GM23338 (cell line): ENCODE measurements at regions not wholly inside any gene's neighbourhood (a gene's known extent, or its start where the extent isn't known, plus 50 kb on each side); places are given as distances from the start of the nearest gene placed in this dataset.

ENCODE experiments used
- ATAC-seq: fragments of 200-7000 bp; cut with Tn5 transposase; 3 replicates; pipeline ENCODE4 v1.9.1; 2020
- DNase-seq: peaks from one replicate; pipeline ENCODE4 v3.0.0-alpha.2; 2015; ENCODE audit warnings: low spot score
- H2AFZ ChIP-seq: fragments of 200-600 bp; sonication (generic); 2 replicates; pipeline ENCODE4 v1.8.0; 2016; ENCODE audit warnings: antibody characterized with exemption, mild to moderate bottlenecking, moderate library complexity
- H3F3A ChIP-seq: fragments of 200-600 bp; sonication (generic); replicated peaks from 2 replicates; pipeline ENCODE4 v1.8.0; 2017; ENCODE audit warnings: antibody characterized with exemption, mixed run types, low read depth
- H3K27ac ChIP-seq: fragments of 200-600 bp; sonication (generic); 2 replicates; pipeline ENCODE4 v1.6.1; 2016; ENCODE audit warnings: low read depth
- H3K27me3 ChIP-seq: fragments of 200-600 bp; sonication (generic); 2 replicates; pipeline ENCODE4 v1.8.0; 2016; ENCODE audit warnings: mild to moderate bottlenecking, mixed run types, moderate library complexity; ENCODE audit not compliant: insufficient read depth
- H3K36me3 ChIP-seq: fragments of 200-600 bp; sonication (generic); 2 replicates; pipeline ENCODE4 v1.8.0; 2016; ENCODE audit warnings: mild to moderate bottlenecking; ENCODE audit not compliant: insufficient read depth
- H3K4me1 ChIP-seq: fragments of 200-600 bp; sonication (generic); 2 replicates; pipeline ENCODE4 v1.8.0; 2016; ENCODE audit warnings: mild to moderate bottlenecking, moderate library complexity; ENCODE audit not compliant: insufficient read depth
- H3K4me2 ChIP-seq: fragments of 200-600 bp; sonication (generic); 2 replicates; pipeline ENCODE4 v1.7.1; 2017; ENCODE audit warnings: mixed run types
- H3K4me3 ChIP-seq: fragments of 200-600 bp; sonication (generic); 2 replicates; pipeline ENCODE4 v1.6.1; 2016; ENCODE audit warnings: mixed run types
- H3K79me2 ChIP-seq: fragments of 200-600 bp; sonication (generic); replicated peaks from 2 replicates; pipeline ENCODE4 v1.8.0; 2017; ENCODE audit warnings: mild to moderate bottlenecking; ENCODE audit not compliant: insufficient read depth
- H3K9me2 ChIP-seq: fragments of 200-600 bp; sonication (generic); 2 replicates; pipeline ENCODE4 v1.8.0; 2017; ENCODE audit not compliant: insufficient read depth
- H4K20me1 ChIP-seq: fragments of 200-600 bp; sonication (generic); replicated peaks from 2 replicates; pipeline ENCODE4 v1.8.0; 2017; ENCODE audit warnings: mild to moderate bottlenecking; ENCODE audit not compliant: insufficient read depth
- H3K27ac Mint-ChIP-seq: 2 replicates; pipeline ENCODE4 v1.8.0; 2020; ENCODE audit warnings: inconsistent platforms, mild to moderate bottlenecking, moderate library complexity, mixed read lengths
- H3K27me3 Mint-ChIP-seq: 3 replicates; pipeline ENCODE4 v1.8.0; 2022; ENCODE audit warnings: low read depth, mild to moderate bottlenecking, moderate library complexity, mixed read lengths, inconsistent platforms; ENCODE audit not compliant: insufficient read depth, poor library complexity
- H3K36me3 Mint-ChIP-seq: 3 replicates; pipeline ENCODE4 v1.8.0; 2021; ENCODE audit warnings: low read depth, mild to moderate bottlenecking, inconsistent platforms, moderate library complexity, mixed read lengths
- H3K4me1 Mint-ChIP-seq: 3 replicates; pipeline ENCODE4 v1.8.0; 2020; ENCODE audit warnings: mild to moderate bottlenecking, inconsistent platforms, mixed read lengths
- H3K4me3 Mint-ChIP-seq: 3 replicates; pipeline ENCODE4 v1.8.0; 2021; ENCODE audit warnings: moderate library complexity, mild to moderate bottlenecking, inconsistent platforms, mixed read lengths
- H3K9me3 Mint-ChIP-seq: 3 replicates; pipeline ENCODE4 v1.8.0; 2020; ENCODE audit warnings: moderate library complexity, mild to moderate bottlenecking, inconsistent platforms, mixed read lengths
- CREB1 ChIP-seq: fragments of 250-450 bp; sonication (Bioruptor Pico); IDR thresholded peaks from 2 replicates; pipeline ENCODE4 v1.5.0; 2020; ENCODE audit warnings: low read depth, mild to moderate bottlenecking, moderate library complexity
- EZH2 ChIP-seq: fragments of 200-600 bp; sonication (generic); IDR thresholded peaks from one replicate; pipeline ENCODE4 v1.8.0; 2017; ENCODE audit warnings: antibody characterized with exemption, mild to moderate bottlenecking, low read depth; ENCODE audit not compliant: unreplicated experiment
- EZH2phosphoT487 ChIP-seq: fragments of 200-600 bp; sonication (generic); IDR thresholded peaks from one replicate; pipeline ENCODE4 v1.8.1; 2018; ENCODE audit warnings: antibody characterized with exemption; ENCODE audit not compliant: unreplicated experiment
- JUNB ChIP-seq: IDR thresholded peaks from one replicate; pipeline ENCODE4 v1.6.1; 2016; ENCODE audit warnings: antibody characterized with exemption; ENCODE audit not compliant: unreplicated experiment
- NANOG ChIP-seq: IDR thresholded peaks from 2 replicates; pipeline ENCODE4 v1.6.1; 2016; ENCODE audit warnings: antibody characterized with exemption, borderline replicate concordance
- POLR2AphosphoS5 ChIP-seq: IDR thresholded peaks from 2 replicates; pipeline ENCODE4 v1.6.1; 2016; ENCODE audit warnings: antibody characterized with exemption, low read depth
- REST ChIP-seq: IDR thresholded peaks from one replicate; pipeline ENCODE4 v1.6.1; 2018; ENCODE audit warnings: antibody characterized with exemption; ENCODE audit not compliant: unreplicated experiment
- STAT1 ChIP-seq: IDR thresholded peaks from one replicate; pipeline ENCODE4 v1.6.1; 2016; ENCODE audit warnings: antibody characterized with exemption; ENCODE audit not compliant: unreplicated experiment
- ZNF114 ChIP-seq: fragments of 250-450 bp; sonication (Bioruptor Pico); IDR thresholded peaks from 2 replicates; pipeline ENCODE4 v1.5.0; 2020; ENCODE audit warnings: mild to moderate bottlenecking, moderate library complexity
- ZNF331 ChIP-seq: fragments of 250-450 bp; sonication (Bioruptor Pico); IDR thresholded peaks from 2 replicates; pipeline ENCODE4 v1.5.0; 2020; ENCODE audit warnings: low read depth, mild to moderate bottlenecking, moderate library complexity
- TF ChIP-seq, protein P1 (sequence below), 2 experiments: fragments of 200-600 bp in 1 of 2; sonication (generic) in 1 of 2; conservative IDR thresholded peaks; 2 replicates each; pipeline versions ENCODE4 v1.5.1 to v1.6.1; 2016 to 2017; ENCODE audit warnings: antibody characterized with exemption in 2 of 2, low read depth in 2 of 2, mild to moderate bottlenecking in 2 of 2, moderate library complexity in 1 of 2
- TF ChIP-seq, protein P2 (sequence below): IDR thresholded peaks from 2 replicates; pipeline ENCODE4 v1.6.1; 2016; ENCODE audit warnings: antibody characterized with exemption
- TF ChIP-seq, protein P3 (sequence below): fragments of 250-450 bp; sonication (Bioruptor Pico); IDR thresholded peaks from 2 replicates; pipeline ENCODE4 v1.5.0; 2020; ENCODE audit warnings: mild to moderate bottlenecking, moderate library complexity

DNA sequence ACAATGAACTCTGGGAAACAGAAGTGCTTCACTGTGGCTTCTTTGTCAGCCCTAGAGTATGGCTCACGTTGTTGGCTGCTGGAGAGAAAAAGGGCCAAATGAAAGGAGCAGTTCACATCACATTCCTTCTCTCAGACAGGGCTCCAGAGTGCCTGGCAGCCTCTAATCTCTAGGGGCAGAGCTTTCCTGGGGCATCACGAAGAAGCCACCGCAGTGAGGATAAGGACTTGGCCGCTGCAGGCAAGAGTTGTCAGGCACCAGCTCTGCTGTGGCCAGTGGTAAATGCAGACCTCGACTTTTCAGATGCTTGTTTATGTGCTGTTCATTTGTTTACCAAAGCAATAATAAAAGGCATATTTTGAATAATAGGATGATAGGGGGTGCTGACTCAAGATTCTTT is 227.2 kb downstream of the ICE1 start:
- H4K20me1 ChIP-seq, result no peaks in the 10 kb centered on the region
- peaks cover 1% of the 10 kb centered on the region for H3K27me3 Mint-ChIP-seq
- no peaks in the 10 kb centered on the region for H3K27me3 ChIP-seq
- H3K9me3 Mint-ChIP-seq, result no peaks in the 10 kb centered on the region; the same call in 2 of the 3 replicates
- H3K36me3 ChIP-seq, result no peaks in the 10 kb centered on the region
- ATAC-seq (no peak), DNase-seq (no peak)
- H3K27ac ChIP-seq, result no peak overlapping the region
- 0 out of 2 replicates have a peak, but pooled peaks cover 6% of the 10 kb centered on the region for H3K9me2 ChIP-seq
- no peak overlapping the region; the same call in 1 of the 2 replicates for H2AFZ ChIP-seq
- no peaks in the 10 kb centered on the region; the same call in 2 of the 3 replicates for H3K36me3 Mint-ChIP-seq
- H3K27ac Mint-ChIP-seq, result no peak overlapping the region
- no peaks in the 10 kb centered on the region for H3F3A ChIP-seq
- H3K4me1 Mint-ChIP-seq, result peaks cover 2% of the 10 kb centered on the region; the same call in 2 of the 3 replicates
- H3K4me3 ChIP-seq, result no peak overlapping the region
- H3K4me2 ChIP-seq, result no peak overlapping the region
- TF ChIP-seq, protein P1, sequence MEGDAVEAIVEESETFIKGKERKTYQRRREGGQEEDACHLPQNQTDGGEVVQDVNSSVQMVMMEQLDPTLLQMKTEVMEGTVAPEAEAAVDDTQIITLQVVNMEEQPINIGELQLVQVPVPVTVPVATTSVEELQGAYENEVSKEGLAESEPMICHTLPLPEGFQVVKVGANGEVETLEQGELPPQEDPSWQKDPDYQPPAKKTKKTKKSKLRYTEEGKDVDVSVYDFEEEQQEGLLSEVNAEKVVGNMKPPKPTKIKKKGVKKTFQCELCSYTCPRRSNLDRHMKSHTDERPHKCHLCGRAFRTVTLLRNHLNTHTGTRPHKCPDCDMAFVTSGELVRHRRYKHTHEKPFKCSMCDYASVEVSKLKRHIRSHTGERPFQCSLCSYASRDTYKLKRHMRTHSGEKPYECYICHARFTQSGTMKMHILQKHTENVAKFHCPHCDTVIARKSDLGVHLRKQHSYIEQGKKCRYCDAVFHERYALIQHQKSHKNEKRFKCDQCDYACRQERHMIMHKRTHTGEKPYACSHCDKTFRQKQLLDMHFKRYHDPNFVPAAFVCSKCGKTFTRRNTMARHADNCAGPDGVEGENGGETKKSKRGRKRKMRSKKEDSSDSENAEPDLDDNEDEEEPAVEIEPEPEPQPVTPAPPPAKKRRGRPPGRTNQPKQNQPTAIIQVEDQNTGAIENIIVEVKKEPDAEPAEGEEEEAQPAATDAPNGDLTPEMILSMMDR (conservative IDR thresholded peaks at IDR 0.05; ENCODE audit: low read depth in 2 of 2), result no peak
- TF ChIP-seq ZNF114 (no peak), CREB1 (CRISPR knock-in tag) (no peak), NANOG (no peak), EZH2phosphoT487 (no peak), ZNF331 (CRISPR knock-in tag) (no peak), EZH2 (no peak), POLR2AphosphoS5 (no peak), STAT1 (no peak), JUNB (no peak), REST (no peak)
- TF ChIP-seq, protein P2, sequence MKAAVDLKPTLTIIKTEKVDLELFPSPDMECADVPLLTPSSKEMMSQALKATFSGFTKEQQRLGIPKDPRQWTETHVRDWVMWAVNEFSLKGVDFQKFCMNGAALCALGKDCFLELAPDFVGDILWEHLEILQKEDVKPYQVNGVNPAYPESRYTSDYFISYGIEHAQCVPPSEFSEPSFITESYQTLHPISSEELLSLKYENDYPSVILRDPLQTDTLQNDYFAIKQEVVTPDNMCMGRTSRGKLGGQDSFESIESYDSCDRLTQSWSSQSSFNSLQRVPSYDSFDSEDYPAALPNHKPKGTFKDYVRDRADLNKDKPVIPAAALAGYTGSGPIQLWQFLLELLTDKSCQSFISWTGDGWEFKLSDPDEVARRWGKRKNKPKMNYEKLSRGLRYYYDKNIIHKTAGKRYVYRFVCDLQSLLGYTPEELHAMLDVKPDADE, result no peak
- TF ChIP-seq, protein P3, sequence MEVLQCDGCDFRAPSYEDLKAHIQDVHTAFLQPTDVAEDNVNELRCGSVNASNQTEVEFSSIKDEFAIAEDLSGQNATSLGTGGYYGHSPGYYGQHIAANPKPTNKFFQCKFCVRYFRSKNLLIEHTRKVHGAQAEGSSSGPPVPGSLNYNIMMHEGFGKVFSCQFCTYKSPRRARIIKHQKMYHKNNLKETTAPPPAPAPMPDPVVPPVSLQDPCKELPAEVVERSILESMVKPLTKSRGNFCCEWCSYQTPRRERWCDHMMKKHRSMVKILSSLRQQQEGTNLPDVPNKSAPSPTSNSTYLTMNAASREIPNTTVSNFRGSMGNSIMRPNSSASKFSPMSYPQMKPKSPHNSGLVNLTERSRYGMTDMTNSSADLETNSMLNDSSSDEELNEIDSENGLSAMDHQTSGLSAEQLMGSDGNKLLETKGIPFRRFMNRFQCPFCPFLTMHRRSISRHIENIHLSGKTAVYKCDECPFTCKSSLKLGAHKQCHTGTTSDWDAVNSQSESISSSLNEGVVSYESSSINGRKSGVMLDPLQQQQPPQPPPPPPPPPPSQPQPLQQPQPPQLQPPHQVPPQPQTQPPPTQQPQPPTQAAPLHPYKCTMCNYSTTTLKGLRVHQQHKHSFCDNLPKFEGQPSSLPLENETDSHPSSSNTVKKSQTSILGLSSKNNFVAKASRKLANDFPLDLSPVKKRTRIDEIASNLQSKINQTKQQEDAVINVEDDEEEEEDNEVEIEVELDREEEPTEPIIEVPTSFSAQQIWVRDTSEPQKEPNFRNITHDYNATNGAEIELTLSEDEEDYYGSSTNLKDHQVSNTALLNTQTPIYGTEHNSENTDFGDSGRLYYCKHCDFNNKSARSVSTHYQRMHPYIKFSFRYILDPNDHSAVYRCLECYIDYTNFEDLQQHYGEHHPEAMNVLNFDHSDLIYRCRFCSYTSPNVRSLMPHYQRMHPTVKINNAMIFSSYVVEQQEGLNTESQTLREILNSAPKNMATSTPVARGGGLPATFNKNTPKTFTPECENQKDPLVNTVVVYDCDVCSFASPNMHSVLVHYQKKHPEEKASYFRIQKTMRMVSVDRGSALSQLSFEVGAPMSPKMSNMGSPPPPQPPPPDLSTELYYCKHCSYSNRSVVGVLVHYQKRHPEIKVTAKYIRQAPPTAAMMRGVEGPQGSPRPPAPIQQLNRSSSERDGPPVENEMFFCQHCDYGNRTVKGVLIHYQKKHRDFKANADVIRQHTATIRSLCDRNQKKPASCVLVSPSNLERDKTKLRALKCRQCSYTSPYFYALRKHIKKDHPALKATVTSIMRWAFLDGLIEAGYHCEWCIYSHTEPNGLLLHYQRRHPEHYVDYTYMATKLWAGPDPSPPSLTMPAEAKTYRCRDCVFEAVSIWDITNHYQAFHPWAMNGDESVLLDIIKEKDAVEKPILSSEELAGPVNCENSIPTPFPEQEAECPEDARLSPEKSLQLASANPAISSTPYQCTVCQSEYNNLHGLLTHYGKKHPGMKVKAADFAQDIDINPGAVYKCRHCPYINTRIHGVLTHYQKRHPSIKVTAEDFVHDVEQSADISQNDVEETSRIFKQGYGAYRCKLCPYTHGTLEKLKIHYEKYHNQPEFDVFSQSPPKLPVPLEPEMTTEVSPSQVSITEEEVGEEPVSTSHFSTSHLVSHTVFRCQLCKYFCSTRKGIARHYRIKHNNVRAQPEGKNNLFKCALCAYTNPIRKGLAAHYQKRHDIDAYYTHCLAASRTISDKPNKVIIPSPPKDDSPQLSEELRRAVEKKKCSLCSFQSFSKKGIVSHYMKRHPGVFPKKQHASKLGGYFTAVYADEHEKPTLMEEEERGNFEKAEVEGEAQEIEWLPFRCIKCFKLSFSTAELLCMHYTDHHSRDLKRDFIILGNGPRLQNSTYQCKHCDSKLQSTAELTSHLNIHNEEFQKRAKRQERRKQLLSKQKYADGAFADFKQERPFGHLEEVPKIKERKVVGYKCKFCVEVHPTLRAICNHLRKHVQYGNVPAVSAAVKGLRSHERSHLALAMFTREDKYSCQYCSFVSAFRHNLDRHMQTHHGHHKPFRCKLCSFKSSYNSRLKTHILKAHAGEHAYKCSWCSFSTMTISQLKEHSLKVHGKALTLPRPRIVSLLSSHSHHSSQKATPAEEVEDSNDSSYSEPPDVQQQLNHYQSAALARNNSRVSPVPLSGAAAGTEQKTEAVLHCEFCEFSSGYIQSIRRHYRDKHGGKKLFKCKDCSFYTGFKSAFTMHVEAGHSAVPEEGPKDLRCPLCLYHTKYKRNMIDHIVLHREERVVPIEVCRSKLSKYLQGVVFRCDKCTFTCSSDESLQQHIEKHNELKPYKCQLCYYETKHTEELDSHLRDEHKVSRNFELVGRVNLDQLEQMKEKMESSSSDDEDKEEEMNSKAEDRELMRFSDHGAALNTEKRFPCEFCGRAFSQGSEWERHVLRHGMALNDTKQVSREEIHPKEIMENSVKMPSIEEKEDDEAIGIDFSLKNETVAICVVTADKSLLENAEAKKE, result no peak
- H3K4me3 Mint-ChIP-seq, result no peak overlapping the region
- no peaks in the 10 kb centered on the region for H3K4me1 ChIP-seq
- H3K79me2 ChIP-seq, result no peaks in the 10 kb centered on the region
